HFF-Myc (cell line): ENCODE measurements at regions not wholly inside any gene's neighbourhood (a gene's known extent, or its start where the extent isn't known, plus 50 kb on each side); places are given as distances from the start of the nearest gene placed in this dataset.
A peak's percentile ranks its signal among the peaks of the same experiment; 100 is the strongest.

Experiments used
- DNase-seq: peaks from one replicate; pipeline ENCODE4 v3.0.0-alpha.2; 2011; ENCODE audit warnings: low read depth; ENCODE audit errors: extremely low read depth
- H3K4me3 ChIP-seq: replicated peaks from 2 replicates; pipeline ENCODE4 v1.5.1; 2011; ENCODE audit warnings: low read depth, mild to moderate bottlenecking, control low read depth, low read length
- TF ChIP-seq, protein P1 (sequence below): IDR thresholded peaks from 2 replicates; pipeline ENCODE4 v1.5.1; 2012; ENCODE audit warnings: mild to moderate bottlenecking, low read depth, low read length, control low read depth; ENCODE audit errors: missing control alignments

DNA sequence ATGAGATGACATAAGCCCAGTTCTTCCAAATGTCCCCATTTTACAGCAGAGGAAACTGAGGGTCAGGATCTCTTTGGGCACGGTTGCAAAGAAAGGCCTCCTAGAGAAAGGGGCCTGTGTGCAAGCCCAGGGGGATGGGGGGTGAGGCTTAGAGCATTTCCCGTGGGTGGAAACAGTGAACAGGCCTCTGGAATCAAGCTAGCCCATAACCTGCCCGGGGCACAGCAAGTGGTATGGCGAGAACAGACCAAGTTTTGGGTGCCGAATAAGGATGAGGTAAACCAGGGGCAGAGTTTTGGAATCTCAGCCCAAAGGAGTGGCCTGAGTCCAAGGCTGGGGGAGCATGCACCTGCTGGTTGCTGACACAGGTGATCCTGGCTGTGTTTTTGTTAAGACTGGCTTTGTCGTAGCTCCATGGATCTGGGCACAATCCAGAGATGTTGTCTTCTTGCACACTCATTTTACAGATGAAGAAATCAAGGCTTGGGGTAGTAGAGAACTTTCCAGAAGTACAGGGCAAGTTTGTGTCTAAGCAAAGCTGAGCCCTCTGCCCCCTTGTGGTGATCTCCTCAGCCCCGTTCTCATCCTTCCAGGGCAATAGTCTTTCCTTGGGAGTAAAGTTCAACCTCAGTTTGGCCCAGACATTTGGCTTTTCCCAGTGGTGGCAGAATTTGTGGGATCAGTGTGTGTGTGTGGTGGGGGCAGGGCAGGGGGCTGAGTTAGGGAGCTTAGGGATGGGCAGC is 53.5 kb upstream of the MYEOV start:
- H3K4me3 ChIP-seq = no peak overlapping the region
- DNase-seq = no peak
- TF ChIP-seq, protein P1, sequence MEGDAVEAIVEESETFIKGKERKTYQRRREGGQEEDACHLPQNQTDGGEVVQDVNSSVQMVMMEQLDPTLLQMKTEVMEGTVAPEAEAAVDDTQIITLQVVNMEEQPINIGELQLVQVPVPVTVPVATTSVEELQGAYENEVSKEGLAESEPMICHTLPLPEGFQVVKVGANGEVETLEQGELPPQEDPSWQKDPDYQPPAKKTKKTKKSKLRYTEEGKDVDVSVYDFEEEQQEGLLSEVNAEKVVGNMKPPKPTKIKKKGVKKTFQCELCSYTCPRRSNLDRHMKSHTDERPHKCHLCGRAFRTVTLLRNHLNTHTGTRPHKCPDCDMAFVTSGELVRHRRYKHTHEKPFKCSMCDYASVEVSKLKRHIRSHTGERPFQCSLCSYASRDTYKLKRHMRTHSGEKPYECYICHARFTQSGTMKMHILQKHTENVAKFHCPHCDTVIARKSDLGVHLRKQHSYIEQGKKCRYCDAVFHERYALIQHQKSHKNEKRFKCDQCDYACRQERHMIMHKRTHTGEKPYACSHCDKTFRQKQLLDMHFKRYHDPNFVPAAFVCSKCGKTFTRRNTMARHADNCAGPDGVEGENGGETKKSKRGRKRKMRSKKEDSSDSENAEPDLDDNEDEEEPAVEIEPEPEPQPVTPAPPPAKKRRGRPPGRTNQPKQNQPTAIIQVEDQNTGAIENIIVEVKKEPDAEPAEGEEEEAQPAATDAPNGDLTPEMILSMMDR = peak; percentile 54

DNA sequence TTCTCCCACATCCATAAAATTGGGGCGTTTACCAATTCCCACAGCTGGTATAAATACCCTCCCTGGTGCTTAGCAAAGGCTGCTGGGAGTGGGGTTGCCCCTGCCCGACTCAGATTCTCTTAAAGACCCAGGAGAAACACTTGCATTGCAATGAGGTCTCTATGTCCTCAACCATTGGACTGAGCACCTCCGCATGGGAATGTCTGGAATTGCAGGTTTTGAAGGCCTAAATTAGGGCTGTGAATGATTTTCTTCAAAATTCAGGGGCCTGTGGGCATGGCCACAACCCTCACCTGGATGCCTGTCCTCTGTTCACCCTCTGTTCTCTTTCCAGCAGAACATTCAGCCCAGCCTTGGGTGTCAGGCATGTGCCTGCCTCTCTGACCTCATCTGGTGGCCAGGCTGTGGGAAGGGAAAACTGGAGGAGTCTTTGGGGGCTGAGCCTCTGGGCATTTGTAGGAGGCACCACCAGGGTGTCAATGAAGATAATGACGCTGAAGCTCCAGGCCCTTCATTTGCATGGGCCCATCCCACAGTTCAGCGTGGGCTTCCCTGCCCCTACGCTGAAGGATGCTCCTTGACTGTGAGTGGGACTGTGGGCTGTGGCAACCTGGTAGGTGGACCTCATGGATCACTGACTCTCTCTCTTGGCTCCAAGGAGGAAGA is 52.7 kb upstream of the MYEOV start:
- no peak for DNase-seq

DNA sequence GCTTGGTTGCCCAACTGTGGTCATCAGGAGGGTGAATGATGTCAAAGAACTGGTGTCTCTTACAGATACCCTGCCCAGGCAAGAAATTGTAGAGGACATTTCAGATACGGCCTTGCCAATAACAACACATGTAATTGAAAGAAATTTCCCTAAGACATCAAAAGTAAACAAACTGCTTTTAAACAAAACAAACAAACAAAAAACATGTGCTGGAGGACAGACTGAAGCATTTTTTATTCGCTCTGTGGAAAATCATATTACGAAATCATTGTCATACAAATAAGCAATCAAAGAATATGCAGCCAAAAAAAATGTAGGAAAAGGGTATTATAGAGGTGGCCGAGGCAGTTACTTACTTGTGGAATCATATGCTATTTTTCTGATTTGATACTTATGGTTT is 52.1 kb upstream of the MYEOV start:
- no peak for DNase-seq
- no peak overlapping the region for H3K4me3 ChIP-seq
- TF ChIP-seq, protein P1 = no peak

More for the DNA sequence above, 52.7 kb upstream of the MYEOV start:
- TF ChIP-seq, protein P1 = no peak
- no peak overlapping the region for H3K4me3 ChIP-seq

DNA sequence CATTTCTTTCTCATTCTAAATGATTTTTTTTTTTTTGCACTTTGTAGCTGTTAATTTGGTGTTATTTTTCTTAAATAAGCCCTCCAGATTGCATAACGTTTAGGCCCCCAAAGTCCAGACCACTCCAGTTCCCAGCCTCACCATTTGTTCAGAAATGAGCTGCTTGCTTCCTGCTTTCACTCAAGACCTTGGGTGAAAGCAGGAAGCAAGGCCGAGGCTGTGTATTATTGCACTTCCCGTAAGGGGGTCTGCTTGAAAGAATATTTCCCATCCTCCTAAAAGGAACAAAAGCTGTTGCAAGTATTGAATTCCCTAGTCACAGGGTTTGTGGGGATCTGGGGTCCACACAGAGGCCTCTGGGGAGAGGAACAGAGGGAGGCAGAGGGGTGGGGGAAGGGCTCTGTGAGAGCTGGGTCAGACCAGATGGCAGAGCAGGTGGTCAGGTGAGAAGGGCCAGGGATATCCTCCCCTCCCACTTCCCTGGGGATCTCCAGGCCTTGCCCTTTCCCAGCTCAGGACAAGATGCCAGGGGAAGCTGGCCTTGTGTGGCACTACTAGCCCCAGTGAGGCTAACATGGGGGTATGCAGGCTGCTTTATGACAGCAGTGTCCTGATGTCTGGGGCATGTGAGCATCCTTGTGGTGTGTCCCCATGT is 51.6 kb upstream of the MYEOV start:
- no peak overlapping the region for H3K4me3 ChIP-seq
- no peak for DNase-seq
- TF ChIP-seq, protein P1 = no peak

DNA sequence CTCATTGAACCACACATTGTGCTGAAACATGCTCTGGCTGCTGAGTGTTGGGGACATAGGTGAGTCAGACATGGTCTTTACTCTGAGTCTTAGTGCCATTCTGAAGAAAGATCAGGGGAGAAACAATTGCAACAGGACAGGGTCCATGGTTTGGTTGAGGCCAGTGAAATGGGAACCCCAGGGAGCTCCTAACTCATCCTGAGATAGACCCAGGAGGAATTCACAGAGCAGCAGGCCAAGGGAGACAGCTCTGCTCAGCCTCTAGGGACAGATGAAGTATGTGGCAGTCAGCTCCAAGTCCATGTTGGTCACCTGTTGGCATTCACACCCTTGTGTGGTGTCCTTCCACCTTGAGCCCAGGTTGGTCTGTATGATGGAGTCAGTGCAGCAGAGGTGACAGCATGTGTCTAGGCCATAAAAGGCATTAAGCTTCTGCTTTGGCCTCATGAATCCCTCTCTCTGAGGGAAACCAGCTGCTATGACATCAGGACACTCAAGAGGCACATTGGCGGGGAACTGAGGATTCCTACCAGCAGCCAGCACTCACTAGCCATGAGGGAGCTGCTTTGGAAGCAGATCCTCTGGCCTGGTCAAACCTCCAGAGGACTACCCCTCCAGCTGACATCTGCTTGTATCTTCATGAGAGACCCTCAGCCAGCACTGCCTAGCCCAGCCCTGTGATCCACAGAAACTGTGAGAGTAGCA is 50.3 kb upstream of the MYEOV start:
- TF ChIP-seq, protein P1 = no peak
- H3K4me3 ChIP-seq = no peak overlapping the region
- no peak for DNase-seq
